ENCODE measurements at regions not wholly inside any gene's neighbourhood (a gene's known extent, or its start where the extent isn't known, plus 50 kb on each side); places are given as distances from the start of the nearest gene placed in this dataset.

DNA sequence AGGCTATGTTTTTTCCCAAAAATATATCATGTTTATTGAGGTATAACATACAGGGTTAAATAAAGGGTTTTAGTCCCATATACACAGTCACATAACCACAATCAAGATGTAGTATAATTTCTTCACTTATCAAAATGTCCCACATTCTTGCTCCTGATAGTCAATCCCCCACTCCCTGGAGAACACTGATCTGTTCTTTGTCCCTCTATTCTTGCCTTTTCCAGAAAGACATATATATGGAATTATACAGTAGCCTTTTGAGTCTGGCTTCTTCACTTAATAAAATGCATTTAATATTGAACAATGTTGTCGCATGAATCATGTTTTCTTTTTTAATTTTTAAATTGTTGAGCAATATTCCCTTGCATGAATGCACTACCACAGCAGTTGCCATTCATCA, 1059.7 kb downstream of the TSN start:
- DNase-seq (ENCODE audit: low read depth) (no peak), FAIRE-seq (no peak)
- Histone ChIP-seq H3K9me3 (ENCODE audit: insufficient read depth, low read depth, low read length) (no peaks in the 10 kb centered on the region), H3K4me2 (ENCODE audit: low read length) (no peak overlapping the region), H3K36me3 (ENCODE audit: insufficient read depth, low read length) (no peaks in the 10 kb centered on the region), H2AFZ (ENCODE audit: low read depth, low read length) (no peak overlapping the region), H3K27ac (ENCODE audit: low read depth, low read length) (no peak overlapping the region), H3K27me3 (ENCODE audit: insufficient read depth, low read length) (no peaks in the 10 kb centered on the region), H3K4me3 (ENCODE audit: insufficient read depth, low read depth, low read length) (no peak overlapping the region), H4K20me1 (ENCODE audit: insufficient read depth, low read length) (no peaks in the 10 kb centered on the region), H3K9ac (ENCODE audit: low read length) (no peak overlapping the region), H3K79me2 (ENCODE audit: insufficient read depth, low read length) (no peaks in the 10 kb centered on the region), H3K4me1 (ENCODE audit: insufficient read depth, low read length) (no peaks in the 10 kb centered on the region)
- no peak for TF ChIP-seq EZH2 (IDR thresholded peaks at IDR 0.05; ENCODE audit: insufficient read depth, low read length)
- TF ChIP-seq, protein P1, sequence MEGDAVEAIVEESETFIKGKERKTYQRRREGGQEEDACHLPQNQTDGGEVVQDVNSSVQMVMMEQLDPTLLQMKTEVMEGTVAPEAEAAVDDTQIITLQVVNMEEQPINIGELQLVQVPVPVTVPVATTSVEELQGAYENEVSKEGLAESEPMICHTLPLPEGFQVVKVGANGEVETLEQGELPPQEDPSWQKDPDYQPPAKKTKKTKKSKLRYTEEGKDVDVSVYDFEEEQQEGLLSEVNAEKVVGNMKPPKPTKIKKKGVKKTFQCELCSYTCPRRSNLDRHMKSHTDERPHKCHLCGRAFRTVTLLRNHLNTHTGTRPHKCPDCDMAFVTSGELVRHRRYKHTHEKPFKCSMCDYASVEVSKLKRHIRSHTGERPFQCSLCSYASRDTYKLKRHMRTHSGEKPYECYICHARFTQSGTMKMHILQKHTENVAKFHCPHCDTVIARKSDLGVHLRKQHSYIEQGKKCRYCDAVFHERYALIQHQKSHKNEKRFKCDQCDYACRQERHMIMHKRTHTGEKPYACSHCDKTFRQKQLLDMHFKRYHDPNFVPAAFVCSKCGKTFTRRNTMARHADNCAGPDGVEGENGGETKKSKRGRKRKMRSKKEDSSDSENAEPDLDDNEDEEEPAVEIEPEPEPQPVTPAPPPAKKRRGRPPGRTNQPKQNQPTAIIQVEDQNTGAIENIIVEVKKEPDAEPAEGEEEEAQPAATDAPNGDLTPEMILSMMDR (IDR thresholded peaks at IDR 0.05; ENCODE audit: insufficient read depth, low read depth, low read length), result no peak
- peaks cover 8% of the 10 kb centered on the region for H3K27me3 Mint-ChIP-seq (ENCODE audit: low read depth, unreplicated experiment)
- no peaks in the 10 kb centered on the region for H3K4me1 Mint-ChIP-seq (ENCODE audit: low read depth, unreplicated experiment)
- H3K9me3 Mint-ChIP-seq (ENCODE audit: unreplicated experiment), result no peaks in the 10 kb centered on the region
- no peak overlapping the region for H3K27ac Mint-ChIP-seq (ENCODE audit: unreplicated experiment)
- no peaks in the 10 kb centered on the region for H3K36me3 Mint-ChIP-seq (ENCODE audit: low read depth, unreplicated experiment)
- H3K4me3 Mint-ChIP-seq (ENCODE audit: unreplicated experiment), result no peak overlapping the region

DNA sequence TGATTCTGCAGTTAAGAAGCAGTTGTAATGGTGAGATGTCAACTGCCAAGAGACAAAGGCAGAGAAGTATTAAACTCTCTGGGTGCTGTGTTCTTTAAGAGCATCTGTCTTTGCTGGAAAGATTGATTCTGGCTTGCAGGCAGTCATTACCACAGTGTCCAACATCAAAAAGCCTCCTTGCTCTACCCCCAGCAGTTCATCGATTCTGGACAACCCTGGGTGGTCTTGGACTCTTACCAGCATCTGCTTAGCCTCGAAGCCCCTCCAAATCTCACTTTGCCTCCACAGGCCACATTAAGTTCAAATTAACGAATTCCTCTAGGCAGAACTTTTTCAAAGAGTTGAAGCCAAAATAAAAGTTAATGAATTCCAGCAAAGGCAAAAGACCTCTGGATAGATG, 1061.4 kb downstream of the TSN start:
- FAIRE-seq, result no peak

DNA sequence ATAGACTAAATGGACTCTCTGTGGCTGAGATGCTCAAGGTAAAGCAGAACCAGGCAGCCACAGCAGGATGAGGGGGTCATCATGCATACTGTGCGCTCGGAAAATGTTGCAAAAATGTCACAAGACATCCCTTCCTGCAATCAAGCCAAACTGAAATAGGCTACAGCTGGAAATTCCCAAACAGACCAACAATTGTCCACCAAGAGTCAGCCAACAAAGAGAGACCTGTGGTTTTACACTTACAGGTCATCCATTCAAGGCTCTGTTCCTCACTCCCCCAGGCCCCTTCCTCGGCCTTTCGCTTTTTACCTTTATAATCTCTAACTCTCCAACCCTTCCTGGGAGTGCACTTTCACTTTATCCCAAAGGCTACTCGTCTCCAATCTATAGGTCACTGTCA, 1066.9 kb downstream of the TSN start:
- H3K4me3 Mint-ChIP-seq (ENCODE audit: unreplicated experiment), result no peak overlapping the region
- no peak overlapping the region for H3K4me3 ChIP-seq (ENCODE audit: insufficient read depth, low read depth, low read length)
- no peaks in the 10 kb centered on the region for H3K27me3 ChIP-seq (ENCODE audit: insufficient read depth, low read length)
- H3K4me1 ChIP-seq (ENCODE audit: insufficient read depth, low read length), result no peaks in the 10 kb centered on the region
- no peak for DNase-seq (ENCODE audit: low read depth)
- H3K27me3 Mint-ChIP-seq (ENCODE audit: low read depth, unreplicated experiment), result peaks cover 19% of the 10 kb centered on the region
- no peak for FAIRE-seq
- H3K27ac ChIP-seq (ENCODE audit: low read depth, low read length), result no peak overlapping the region
- H3K9me3 ChIP-seq (ENCODE audit: insufficient read depth, low read depth, low read length), result no peaks in the 10 kb centered on the region
- H3K9me3 Mint-ChIP-seq (ENCODE audit: unreplicated experiment), result no peaks in the 10 kb centered on the region
- no peaks in the 10 kb centered on the region for H3K4me1 Mint-ChIP-seq (ENCODE audit: low read depth, unreplicated experiment)
- H3K9ac ChIP-seq (ENCODE audit: low read length), result no peak overlapping the region
- no peak overlapping the region for H2AFZ ChIP-seq (ENCODE audit: low read depth, low read length)
- TF ChIP-seq, protein P1 (IDR thresholded peaks at IDR 0.05; ENCODE audit: insufficient read depth, low read depth, low read length), result no peak
- TF ChIP-seq EZH2 (IDR thresholded peaks at IDR 0.05; ENCODE audit: insufficient read depth, low read length), result no peak
- no peaks in the 10 kb centered on the region for H4K20me1 ChIP-seq (ENCODE audit: insufficient read depth, low read length)
- no peak overlapping the region for H3K27ac Mint-ChIP-seq (ENCODE audit: unreplicated experiment)
- no peak overlapping the region for H3K4me2 ChIP-seq (ENCODE audit: low read length)
- no peaks in the 10 kb centered on the region for H3K36me3 Mint-ChIP-seq (ENCODE audit: low read depth, unreplicated experiment)
- H3K36me3 ChIP-seq (ENCODE audit: insufficient read depth, low read length), result no peaks in the 10 kb centered on the region
- H3K79me2 ChIP-seq (ENCODE audit: insufficient read depth, low read length), result no peaks in the 10 kb centered on the region

More for the DNA sequence above, 1061.4 kb downstream of the TSN start:
- Histone ChIP-seq H3K4me2 (ENCODE audit: low read length) (no peak overlapping the region), H3K9ac (ENCODE audit: low read length) (no peak overlapping the region), H3K4me3 (ENCODE audit: insufficient read depth, low read depth, low read length) (no peak overlapping the region), H3K27ac (ENCODE audit: low read depth, low read length) (no peak overlapping the region), H3K9me3 (ENCODE audit: insufficient read depth, low read depth, low read length) (no peaks in the 10 kb centered on the region), H2AFZ (ENCODE audit: low read depth, low read length) (no peak overlapping the region), H3K27me3 (ENCODE audit: insufficient read depth, low read length) (no peaks in the 10 kb centered on the region), H3K36me3 (ENCODE audit: insufficient read depth, low read length) (no peaks in the 10 kb centered on the region), H3K4me1 (ENCODE audit: insufficient read depth, low read length) (no peaks in the 10 kb centered on the region), H3K79me2 (ENCODE audit: insufficient read depth, low read length) (no peaks in the 10 kb centered on the region), H4K20me1 (ENCODE audit: insufficient read depth, low read length) (no peaks in the 10 kb centered on the region)
- DNase-seq (ENCODE audit: low read depth), result no peak
- Mint-ChIP-seq H3K27ac (ENCODE audit: unreplicated experiment) (no peak overlapping the region), H3K9me3 (ENCODE audit: unreplicated experiment) (no peaks in the 10 kb centered on the region), H3K4me3 (ENCODE audit: unreplicated experiment) (no peak overlapping the region), H3K36me3 (ENCODE audit: low read depth, unreplicated experiment) (no peaks in the 10 kb centered on the region), H3K4me1 (ENCODE audit: low read depth, unreplicated experiment) (no peaks in the 10 kb centered on the region), H3K27me3 (ENCODE audit: low read depth, unreplicated experiment) (peaks cover 10% of the 10 kb centered on the region)
- no peak for TF ChIP-seq EZH2 (IDR thresholded peaks at IDR 0.05; ENCODE audit: insufficient read depth, low read length)
- TF ChIP-seq, protein P1 (IDR thresholded peaks at IDR 0.05; ENCODE audit: insufficient read depth, low read depth, low read length), result no peak
